Liver (tissue), 3 donors: ENCODE measurements at regions not wholly inside any gene's neighbourhood (a gene's known extent, or its start where the extent isn't known, plus 50 kb on each side); places are given as distances from the start of the nearest gene placed in this dataset.

Experiments
- ATF3 ChIP-seq: IDR thresholded peaks from 2 replicates; pipeline ENCODE4 v1.6.1; 2016; ENCODE audit warnings: antibody characterized with exemption
- CTCF ChIP-seq: fragments of 150-350 bp; IDR thresholded peaks from 2 replicates; pipeline ENCODE4 v1.5.1; 2017; ENCODE audit warnings: improper control_type of control experiment, low read depth, low read length; ENCODE audit not compliant: missing input control
- EGR1 ChIP-seq, 2 donors: IDR thresholded peaks; 2 replicates each; pipeline ENCODE4 v1.6.1; 2016 to 2018; ENCODE audit warnings: antibody characterized with exemption in 2 of 2, low read depth in 2 of 2
- GABPA ChIP-seq, 2 donors: IDR thresholded peaks in 1 of 2; conservative IDR thresholded peaks in 1 of 2; 2 replicates each; pipeline ENCODE4 v1.6.1; 2016; ENCODE audit warnings: antibody characterized with exemption in 2 of 2, mild to moderate bottlenecking in 1 of 2, moderate library complexity in 1 of 2
- NR2F2 ChIP-seq: IDR thresholded peaks from 2 replicates; pipeline ENCODE4 v1.6.1; 2016; ENCODE audit warnings: antibody characterized with exemption
- RAD21 ChIP-seq, 2 donors: IDR thresholded peaks; 2 replicates each; pipeline ENCODE4 v1.6.1; 2016; ENCODE audit warnings: antibody characterized with exemption in 2 of 2, mild to moderate bottlenecking in 2 of 2
- REST ChIP-seq: IDR thresholded peaks from 2 replicates; pipeline ENCODE4 v1.6.1; 2016; ENCODE audit warnings: antibody characterized with exemption, mild to moderate bottlenecking
- TAF1 ChIP-seq: conservative IDR thresholded peaks from 2 replicates; pipeline ENCODE4 v1.6.1; 2016; ENCODE audit warnings: antibody characterized with exemption, mild to moderate bottlenecking
- YY1 ChIP-seq: IDR thresholded peaks from 2 replicates; pipeline ENCODE4 v1.6.1; 2016; ENCODE audit warnings: antibody characterized with exemption, mild to moderate bottlenecking
- TF ChIP-seq, protein P1 (sequence below): IDR thresholded peaks from 2 replicates; pipeline ENCODE4 v1.6.1; 2016; ENCODE audit warnings: antibody characterized with exemption
- TF ChIP-seq, protein P2 (sequence below): IDR thresholded peaks from 2 replicates; pipeline ENCODE4 v1.6.1; 2016; ENCODE audit warnings: antibody characterized with exemption
- donor health status: healthy.
- donor health status: healthy.

- TF ChIP-seq CTCF = no peak
- no peak for TF ChIP-seq YY1
- no peak for TF ChIP-seq REST
- no peak for TF ChIP-seq EGR1 (IDR thresholded peaks at IDR 0.05; ENCODE audit: low read depth in 2 of 2)
- no peak for TF ChIP-seq ATF3
- no peak for TF ChIP-seq RAD21 (IDR thresholded peaks at IDR 0.05)
- TF ChIP-seq NR2F2 = no peak
- TF ChIP-seq GABPA (IDR thresholded peaks at IDR 0.05 in 1 of 2, conservative IDR thresholded peaks at IDR 0.05 in 1 of 2) = no peak
- TF ChIP-seq, protein P1, sequence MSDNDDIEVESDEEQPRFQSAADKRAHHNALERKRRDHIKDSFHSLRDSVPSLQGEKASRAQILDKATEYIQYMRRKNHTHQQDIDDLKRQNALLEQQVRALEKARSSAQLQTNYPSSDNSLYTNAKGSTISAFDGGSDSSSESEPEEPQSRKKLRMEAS = no peak
- no peak for TF ChIP-seq TAF1
- TF ChIP-seq, protein P2, sequence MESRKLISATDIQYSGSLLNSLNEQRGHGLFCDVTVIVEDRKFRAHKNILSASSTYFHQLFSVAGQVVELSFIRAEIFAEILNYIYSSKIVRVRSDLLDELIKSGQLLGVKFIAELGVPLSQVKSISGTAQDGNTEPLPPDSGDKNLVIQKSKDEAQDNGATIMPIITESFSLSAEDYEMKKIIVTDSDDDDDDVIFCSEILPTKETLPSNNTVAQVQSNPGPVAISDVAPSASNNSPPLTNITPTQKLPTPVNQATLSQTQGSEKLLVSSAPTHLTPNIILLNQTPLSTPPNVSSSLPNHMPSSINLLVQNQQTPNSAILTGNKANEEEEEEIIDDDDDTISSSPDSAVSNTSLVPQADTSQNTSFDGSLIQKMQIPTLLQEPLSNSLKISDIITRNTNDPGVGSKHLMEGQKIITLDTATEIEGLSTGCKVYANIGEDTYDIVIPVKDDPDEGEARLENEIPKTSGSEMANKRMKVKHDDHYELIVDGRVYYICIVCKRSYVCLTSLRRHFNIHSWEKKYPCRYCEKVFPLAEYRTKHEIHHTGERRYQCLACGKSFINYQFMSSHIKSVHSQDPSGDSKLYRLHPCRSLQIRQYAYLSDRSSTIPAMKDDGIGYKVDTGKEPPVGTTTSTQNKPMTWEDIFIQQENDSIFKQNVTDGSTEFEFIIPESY = no peak
Measured at GRCh38 chr2:48808311-48808710, 52.8 kb upstream of the LHCGR start.
